ENCODE measurements at regions not wholly inside any gene's neighbourhood (a gene's known extent, or its start where the extent isn't known, plus 50 kb on each side); places are given as distances from the start of the nearest gene placed in this dataset.

GRCh38 chr3:36305929-36306520, 74.3 kb upstream of the STAC start:
- intact Hi-C loops (cut with DNase I), result no loop called here
- no peak overlapping the region for H3K4me3 ChIP-seq
- H3K9me3 ChIP-seq, result no peaks in the 10 kb centered on the region
- DNase-seq, result no peak
- H3K36me3 ChIP-seq, result no peaks in the 10 kb centered on the region
- H3K4me1 ChIP-seq (ENCODE audit: insufficient read depth), result no peaks in the 10 kb centered on the region
- H3K27ac ChIP-seq, result no peak overlapping the region
- no peaks in the 10 kb centered on the region for H3K27me3 ChIP-seq
- TF ChIP-seq CTCF (IDR thresholded peaks at IDR 0.05) (no peak), EP300 (IDR thresholded peaks at IDR 0.05) (no peak), POLR2A (IDR thresholded peaks at IDR 0.05) (no peak)
- WGBS, 3 donors, result 38 to 67% (median 50%) methylated on average over 1 of the region's 1 CpG

- TF ChIP-seq POLR2A (IDR thresholded peaks at IDR 0.05) (no peak), CTCF (IDR thresholded peaks at IDR 0.05) (no peak), EP300 (IDR thresholded peaks at IDR 0.05) (no peak)
- WGBS, 3 donors, result 22 to 44% (median 35%) methylated on average over 1 of the region's 1 CpG
- H3K27ac ChIP-seq, result no peak overlapping the region
- H3K4me1 ChIP-seq (ENCODE audit: insufficient read depth), result peaks cover 2% of the 10 kb centered on the region
- no peaks in the 10 kb centered on the region for H3K36me3 ChIP-seq
- intact Hi-C loops (cut with DNase I), result no loop called here
- no peak for DNase-seq
- no peaks in the 10 kb centered on the region for H3K9me3 ChIP-seq
- no peak overlapping the region for H3K4me3 ChIP-seq
- no peaks in the 10 kb centered on the region for H3K27me3 ChIP-seq
Measured at GRCh38 chr3:36309092-36309491, 71.2 kb upstream of the STAC start.

GRCh38 chr3:36312351-36312750, 68.0 kb upstream of the STAC start:
- Histone ChIP-seq H3K4me3 (no peak overlapping the region), H3K27ac (no peak overlapping the region), H3K9me3 (peaks cover 0 to 3% of the 10 kb centered on the region in 2 donors), H3K36me3 (no peaks in the 10 kb centered on the region), H3K4me1 (ENCODE audit: insufficient read depth) (peaks cover 2% of the 10 kb centered on the region), H3K27me3 (no peaks in the 10 kb centered on the region)
- intact Hi-C loops (cut with DNase I), result no loop called here
- TF ChIP-seq POLR2A (IDR thresholded peaks at IDR 0.05), result no peak
- no peak for TF ChIP-seq EP300 (IDR thresholded peaks at IDR 0.05)
- TF ChIP-seq CTCF (IDR thresholded peaks at IDR 0.05), result no peak
- no peak for DNase-seq

GRCh38 chr3:36317915-36318314, 62.4 kb upstream of the STAC start:
- WGBS, 3 donors, result 55 to 77% (median 57%) methylated on average over 3 of the region's 3 CpGs
- intact Hi-C loops (cut with DNase I), result no loop called here
- no peak for DNase-seq
- TF ChIP-seq CTCF (IDR thresholded peaks at IDR 0.05) (no peak), EP300 (IDR thresholded peaks at IDR 0.05) (no peak), POLR2A (IDR thresholded peaks at IDR 0.05) (no peak)
- Histone ChIP-seq H3K36me3 (no peaks in the 10 kb centered on the region), H3K9me3 (peaks cover 0 to 3% of the 10 kb centered on the region in 2 donors), H3K27ac (no peak overlapping the region), H3K4me3 (no peak overlapping the region), H3K27me3 (no peaks in the 10 kb centered on the region), H3K4me1 (ENCODE audit: insufficient read depth) (no peaks in the 10 kb centered on the region)
